Panc1 (cell line): ENCODE measurements at regions not wholly inside any gene's neighbourhood (a gene's known extent, or its start where the extent isn't known, plus 50 kb on each side); places are given as distances from the start of the nearest gene placed in this dataset.

ENCODE experiments used
- ATAC-seq: fragments of 200-7000 bp; cut with Tn5 transposase; 2 replicates; pipeline ENCODE4 v1.9.1; 2020; ENCODE audit warnings: mild to moderate bottlenecking, moderate library complexity
- BruUV-seq: library from RNA; stranded (reverse); fragments of 400-500 nt; replicated peaks from 2 replicates; lab custom pipeline; 2021; lab: Mats Ljungman, UMichigan
- CTCF ChIA-PET: fragments of 300-600 bp; sonication (Branson Sonifier 250); formaldehyde crosslinking; loops from one replicate; lab custom pipeline; 2022; ENCODE audit warnings: antibody characterized with exemption; lab: Charles Lee
- POLR2A ChIA-PET: fragments of 300-600 bp; sonication (Branson Sonifier 250); formaldehyde crosslinking; loops from one replicate; lab custom pipeline; 2022; ENCODE audit warnings: antibody characterized with exemption; lab: Charles Lee
- DNase-seq: peaks from one replicate; pipeline ENCODE4 v3.0.0-alpha.2; 2010; ENCODE audit warnings: low read depth, low spot score
- H3K27ac ChIP-seq: 2 replicates; pipeline ENCODE4 v1.5.1; 2011; ENCODE audit warnings: mild to moderate bottlenecking, low read length, inconsistent platforms
- H3K27me3 ChIP-seq: fragments of 200-500 bp; sonication (Bioruptor generic); 2 replicates; pipeline ENCODE4 v1.6.0; 2014; ENCODE audit warnings: low read length, inconsistent platforms; ENCODE audit not compliant: control insufficient read depth, insufficient read depth
- H3K36me3 ChIP-seq: fragments of 200-500 bp; sonication (Bioruptor generic); 2 replicates; pipeline ENCODE4 v1.5.1; 2014; ENCODE audit warnings: inconsistent platforms, mild to moderate bottlenecking, low read length, moderate library complexity; ENCODE audit not compliant: control insufficient read depth, insufficient read depth
- H3K4me1 ChIP-seq: 2 replicates; pipeline ENCODE4 v1.5.1; 2011; ENCODE audit warnings: inconsistent platforms, mild to moderate bottlenecking, low read length, moderate library complexity; ENCODE audit not compliant: control insufficient read depth, insufficient read depth
- H3K4me3 ChIP-seq, 2 experiments: 2 replicates each; pipeline ENCODE4 v1.5.1; 2011 to 2012; ENCODE audit warnings: low read depth in 2 of 2, low read length in 2 of 2, mild to moderate bottlenecking in 2 of 2, inconsistent platforms in 1 of 2, moderate library complexity in 1 of 2
- H3K9me3 ChIP-seq: fragments of 200-500 bp; sonication (Bioruptor generic); 2 replicates; pipeline ENCODE4 v1.5.1; 2014; ENCODE audit warnings: low read depth, mild to moderate bottlenecking, inconsistent platforms, low read length, moderate library complexity; ENCODE audit not compliant: control insufficient read depth, insufficient read depth
- CTCF ChIP-seq: fragments of 450-650 bp; IDR thresholded peaks from 2 replicates; pipeline ENCODE4 v1.5.1; 2017; ENCODE audit warnings: mild to moderate bottlenecking
- POLR2AphosphoS5 ChIP-seq: IDR thresholded peaks from 2 replicates; pipeline ENCODE4 v1.6.1; 2012; ENCODE audit warnings: mild to moderate bottlenecking, low read depth, low read length, moderate library complexity
- REST ChIP-seq, 2 experiments: IDR thresholded peaks; 2 replicates each; pipeline ENCODE4 v1.6.1; 2011 to 2012; ENCODE audit warnings: low read depth in 2 of 2, control low read depth in 1 of 2, low read length in 1 of 2, mild to moderate bottlenecking in 1 of 2, moderate library complexity in 1 of 2; ENCODE audit not compliant: insufficient read depth in 1 of 2
- SIN3A ChIP-seq: IDR thresholded peaks from 2 replicates; pipeline ENCODE4 v1.6.1; 2012; ENCODE audit warnings: low read depth, mild to moderate bottlenecking, low read length, moderate library complexity, borderline replicate concordance; ENCODE audit not compliant: insufficient read depth
- TCF7L2 ChIP-seq: IDR thresholded peaks from 2 replicates; pipeline ENCODE4 v1.6.1; 2011; ENCODE audit warnings: mild to moderate bottlenecking, low read depth, low read length, inconsistent platforms
- in situ Hi-C: cut with HindIII; loops from 2 replicates; pipeline ENCODE4 v1.10.0; 2016; ENCODE audit warnings: low sequenced_read_pairs, low pct_unique_long_range_greater_than_20kb
- intact Hi-C: fragments of 100-400 bp; cut with micrococcal nuclease; formaldehyde crosslinking; loops from one replicate; pipeline ENCODE4 v1.10.0; 2022; ENCODE audit not compliant: unreplicated experiment

- BruUV-seq: no TSS peak
- Histone ChIP-seq H3K4me3 (no peak overlapping the region), H3K4me1 (no peaks in the 10 kb centered on the region), H3K9me3 (no peaks in the 10 kb centered on the region), H3K27me3 (no peaks in the 10 kb centered on the region), H3K36me3 (no peaks in the 10 kb centered on the region), H3K27ac (no peak overlapping the region)
- ChIA-PET CTCF (no interaction called here), POLR2A (no interaction called here)
- intact Hi-C loops (no loop called here), in situ Hi-C loops (no loop called here)
- ATAC-seq (no peak), DNase-seq (no peak)
- TF ChIP-seq TCF7L2 (no peak), SIN3A (no peak), CTCF (no peak)
Measured at GRCh38 chr15:96720251-96720650, 389.8 kb downstream of the NR2F2 start.

- ChIA-PET CTCF (no interaction called here), POLR2A (no interaction called here)
- ATAC-seq (no peak), DNase-seq (no peak)
- Histone ChIP-seq H3K4me3 (no peak overlapping the region), H3K36me3 (no peaks in the 10 kb centered on the region), H3K27ac (no peak overlapping the region), H3K9me3 (no peaks in the 10 kb centered on the region), H3K4me1 (no peaks in the 10 kb centered on the region), H3K27me3 (no peaks in the 10 kb centered on the region)
- in situ Hi-C loops (no loop called here), intact Hi-C loops (no loop called here)
- no TSS peak for BruUV-seq
- TF ChIP-seq SIN3A: no peak
Measured at GRCh38 chr15:96720656-96721055, 390.2 kb downstream of the NR2F2 start.

- Histone ChIP-seq H3K27ac (no peak overlapping the region), H3K4me1 (no peaks in the 10 kb centered on the region), H3K4me3 (no peak overlapping the region), H3K9me3 (no peaks in the 10 kb centered on the region), H3K36me3 (no peaks in the 10 kb centered on the region), H3K27me3 (no peaks in the 10 kb centered on the region)
- ChIA-PET POLR2A (no interaction called here), CTCF (no interaction called here)
- TF ChIP-seq REST (IDR thresholded peaks at IDR 0.05; ENCODE audit: insufficient read depth in 1 of 2, low read depth in 2 of 2, low read length in 1 of 2) (no peak), CTCF (no peak), TCF7L2 (no peak), POLR2AphosphoS5 (no peak), SIN3A (no peak)
- no peak for DNase-seq
- ATAC-seq: no peak
- in situ Hi-C loops: no loop called here
- intact Hi-C loops: no loop called here
- BruUV-seq: no TSS peak
Measured at GRCh38 chr15:96728591-96728990, 398.1 kb downstream of the NR2F2 start.
